A673 (cell line): ENCODE measurements at regions not wholly inside any gene's neighbourhood (a gene's known extent, or its start where the extent isn't known, plus 50 kb on each side); places are given as distances from the start of the nearest gene placed in this dataset.
"Not testable (repeated sequence)": the region's sequence is repeated elsewhere in the genome, so short reads cannot be mapped to it uniquely, and the experiment has no call there.

ENCODE experiments used
- CTCF ChIP-seq: fragments of 300-800, 200-600 bp; sonication (generic); conservative IDR thresholded peaks from 2 replicates; pipeline ENCODE4 v1.5.1; 2017; ENCODE audit warnings: low read depth, mild to moderate bottlenecking, antibody characterized with exemption, low read length, moderate library complexity, mixed read lengths
- EZH2 ChIP-seq: fragments of 200-600 bp; sonication (generic); IDR thresholded peaks from 2 replicates; pipeline ENCODE4 v1.6.1; 2017; ENCODE audit warnings: borderline replicate concordance, low read depth, mild to moderate bottlenecking, mixed read lengths, antibody characterized with exemption, low read length; ENCODE audit not compliant: poor library complexity, severe bottlenecking

DNA sequence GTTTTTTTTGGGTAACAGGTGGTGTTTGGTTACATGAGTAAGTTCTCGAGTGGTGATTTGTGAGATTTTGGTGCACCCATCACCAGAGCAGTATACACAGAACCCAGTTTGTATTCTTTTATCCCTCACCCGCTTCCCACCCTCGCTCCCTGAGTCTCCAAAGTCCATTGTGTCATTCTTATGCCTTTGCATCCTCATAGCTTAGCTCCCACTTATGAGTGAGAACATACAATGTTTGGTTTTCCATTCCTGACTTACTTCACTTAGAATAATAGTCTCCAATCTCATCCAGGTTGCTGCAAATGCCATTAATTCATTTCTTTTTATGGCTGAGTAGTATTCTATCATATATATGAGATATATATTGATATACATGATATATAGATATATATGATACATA is 211.9 kb downstream of the BCAS1 start:
- not testable (repeated sequence) for TF ChIP-seq CTCF, EZH2
